ENCODE measurements at regions not wholly inside any gene's neighbourhood (a gene's known extent, or its start where the extent isn't known, plus 50 kb on each side); places are given as distances from the start of the nearest gene placed in this dataset.

- no peak for TF ChIP-seq CTCF (IDR thresholded peaks at IDR 0.05; ENCODE audit: extremely low read depth in 1 of 2, insufficient read depth in 1 of 2, low read depth in 1 of 2, low read length in 2 of 2)
- no peak for TF ChIP-seq POLR2AphosphoS5 (IDR thresholded peaks at IDR 0.05; ENCODE audit: insufficient read depth, low read depth, low read length)
- no peak for TF ChIP-seq EZH2 (IDR thresholded peaks at IDR 0.05; ENCODE audit: borderline replicate concordance, low read depth, low read length, severe bottlenecking)
Observed at GRCh38 chr4:24339260-24339659, 245.1 kb downstream of the DHX15 start.

Data from endothelial cell of umbilical vein (primary cell).